ENCODE measurements at regions not wholly inside any gene's neighbourhood (a gene's known extent, or its start where the extent isn't known, plus 50 kb on each side); places are given as distances from the start of the nearest gene placed in this dataset.

DNA sequence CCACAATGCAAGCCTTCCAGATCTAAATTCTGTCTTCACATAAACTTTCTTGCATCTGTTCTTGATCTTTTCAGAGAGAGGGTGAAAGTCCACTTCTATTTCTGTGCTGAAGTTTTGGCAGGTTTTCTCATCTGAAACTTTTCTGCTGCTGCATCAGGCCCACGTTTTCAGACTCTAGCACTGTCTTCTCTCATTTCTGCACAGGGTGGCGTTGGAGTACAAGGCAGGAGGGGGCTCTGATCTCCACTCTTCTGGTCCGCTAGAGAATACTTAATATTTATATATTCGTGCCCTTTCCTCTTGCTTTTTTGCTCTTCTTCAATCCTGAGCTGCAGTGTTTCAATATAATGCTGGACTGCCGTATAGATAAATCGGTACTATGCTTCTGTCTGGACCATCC lies 204.0 kb upstream of the PRDM9 start:
- TF ChIP-seq, protein P1, sequence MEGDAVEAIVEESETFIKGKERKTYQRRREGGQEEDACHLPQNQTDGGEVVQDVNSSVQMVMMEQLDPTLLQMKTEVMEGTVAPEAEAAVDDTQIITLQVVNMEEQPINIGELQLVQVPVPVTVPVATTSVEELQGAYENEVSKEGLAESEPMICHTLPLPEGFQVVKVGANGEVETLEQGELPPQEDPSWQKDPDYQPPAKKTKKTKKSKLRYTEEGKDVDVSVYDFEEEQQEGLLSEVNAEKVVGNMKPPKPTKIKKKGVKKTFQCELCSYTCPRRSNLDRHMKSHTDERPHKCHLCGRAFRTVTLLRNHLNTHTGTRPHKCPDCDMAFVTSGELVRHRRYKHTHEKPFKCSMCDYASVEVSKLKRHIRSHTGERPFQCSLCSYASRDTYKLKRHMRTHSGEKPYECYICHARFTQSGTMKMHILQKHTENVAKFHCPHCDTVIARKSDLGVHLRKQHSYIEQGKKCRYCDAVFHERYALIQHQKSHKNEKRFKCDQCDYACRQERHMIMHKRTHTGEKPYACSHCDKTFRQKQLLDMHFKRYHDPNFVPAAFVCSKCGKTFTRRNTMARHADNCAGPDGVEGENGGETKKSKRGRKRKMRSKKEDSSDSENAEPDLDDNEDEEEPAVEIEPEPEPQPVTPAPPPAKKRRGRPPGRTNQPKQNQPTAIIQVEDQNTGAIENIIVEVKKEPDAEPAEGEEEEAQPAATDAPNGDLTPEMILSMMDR (conservative IDR thresholded peaks at IDR 0.05): no peak
- H3K27ac ChIP-seq: no peak overlapping the region

DNA sequence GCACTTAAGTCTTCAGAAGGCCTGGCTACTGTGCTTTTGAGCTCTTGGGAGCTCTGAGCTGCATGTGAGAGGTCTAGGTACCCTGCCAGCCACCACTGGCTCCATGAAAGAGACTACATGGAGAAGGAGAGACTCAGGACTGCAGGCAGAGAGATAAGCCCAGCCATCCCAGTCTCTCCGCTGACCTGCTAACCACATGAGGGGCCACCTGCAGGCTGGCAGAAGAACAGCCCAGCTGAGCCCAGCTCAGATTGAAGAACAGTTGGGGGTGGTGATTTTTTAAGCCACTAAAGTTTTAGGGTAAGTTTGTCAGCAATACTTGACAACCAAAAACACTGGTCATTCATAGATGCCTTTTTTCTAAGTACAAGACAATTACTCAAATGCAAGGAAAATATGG lies 205.0 kb upstream of the PRDM9 start:
- TF ChIP-seq, protein P1 (conservative IDR thresholded peaks at IDR 0.05): no peak
- H3K27ac ChIP-seq: no peak overlapping the region

DNA sequence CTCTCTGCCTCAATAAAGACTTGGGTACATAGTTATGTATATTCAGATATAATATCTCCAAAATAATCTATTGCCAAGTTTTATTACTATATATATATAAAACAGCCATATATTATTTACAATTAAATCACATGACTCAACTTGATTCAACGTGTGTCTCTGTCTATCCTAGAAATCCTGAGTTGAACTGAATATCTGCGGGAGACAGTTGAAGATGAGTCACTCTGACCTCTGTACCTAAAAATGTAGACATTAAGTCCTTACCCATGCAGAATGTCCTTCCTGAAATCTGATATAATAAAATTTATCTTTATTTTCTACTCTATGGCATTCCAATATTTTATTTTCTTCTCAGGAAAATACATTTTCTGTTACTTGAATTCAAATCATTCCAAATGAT lies 218.2 kb upstream of the PRDM9 start:
- H3K27ac ChIP-seq: no peak overlapping the region
- TF ChIP-seq, protein P1 (conservative IDR thresholded peaks at IDR 0.05): no peak

DNA sequence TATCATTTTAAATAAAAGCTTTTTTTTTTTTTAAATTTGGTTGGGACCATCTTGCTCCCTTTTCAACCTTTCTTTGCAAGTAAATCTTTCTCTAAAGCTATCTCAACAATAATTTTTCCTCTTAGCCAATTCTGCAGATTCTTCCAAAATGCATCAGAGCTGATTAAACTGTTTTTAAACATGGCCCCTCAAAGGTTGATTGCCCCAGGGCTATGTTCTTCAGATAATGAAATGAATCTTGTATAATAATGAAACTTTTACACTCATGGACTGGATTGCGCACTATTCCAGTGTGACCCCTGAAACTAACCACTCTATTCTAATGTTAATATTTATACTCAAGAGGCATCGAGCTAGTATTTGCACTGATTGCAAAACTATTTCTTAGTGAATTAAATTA lies 222.8 kb upstream of the PRDM9 start:
- H3K27ac ChIP-seq: no peak overlapping the region
- TF ChIP-seq, protein P1 (conservative IDR thresholded peaks at IDR 0.05): no peak

DNA sequence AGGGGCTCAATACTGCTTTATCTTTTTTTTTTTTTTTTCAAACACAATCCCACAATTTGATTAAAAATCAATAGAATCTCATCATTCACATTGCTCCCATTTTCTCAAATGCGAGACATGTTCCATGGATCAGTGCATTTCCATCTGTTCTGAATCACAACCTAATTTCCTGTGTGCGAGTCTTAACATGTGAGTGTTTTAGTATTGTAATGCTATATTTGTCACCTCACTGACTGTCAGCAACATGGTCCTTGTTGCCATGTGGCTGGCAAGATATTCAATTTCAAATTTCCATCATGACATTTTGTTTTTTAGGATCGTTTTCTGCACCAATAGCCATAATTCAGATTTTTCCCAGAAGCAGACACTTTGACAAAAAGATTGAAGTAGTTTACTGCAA lies 233.2 kb upstream of the PRDM9 start:
- H3K27ac ChIP-seq: no peak overlapping the region
- TF ChIP-seq, protein P1 (conservative IDR thresholded peaks at IDR 0.05): no peak

DNA sequence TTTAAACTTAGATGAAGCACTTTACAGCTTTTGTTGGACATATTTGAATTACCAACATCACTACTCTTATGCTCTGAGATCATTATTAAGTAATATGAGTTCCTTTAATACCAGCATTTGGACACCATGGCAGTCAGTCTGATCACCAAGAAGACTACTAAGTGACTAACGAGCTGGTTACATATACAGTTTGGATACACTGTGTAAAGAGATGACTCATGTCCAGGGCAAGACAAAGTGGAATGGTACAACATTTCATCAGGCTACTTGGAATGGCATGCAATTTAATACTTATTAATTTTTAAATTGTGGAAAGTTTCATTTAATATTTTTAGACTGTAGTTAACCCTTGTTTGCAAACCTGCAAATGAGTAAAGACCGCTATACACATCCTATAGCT lies 237.4 kb upstream of the PRDM9 start:
- TF ChIP-seq, protein P1 (conservative IDR thresholded peaks at IDR 0.05): no peak
- H3K27ac ChIP-seq: no peak overlapping the region

DNA sequence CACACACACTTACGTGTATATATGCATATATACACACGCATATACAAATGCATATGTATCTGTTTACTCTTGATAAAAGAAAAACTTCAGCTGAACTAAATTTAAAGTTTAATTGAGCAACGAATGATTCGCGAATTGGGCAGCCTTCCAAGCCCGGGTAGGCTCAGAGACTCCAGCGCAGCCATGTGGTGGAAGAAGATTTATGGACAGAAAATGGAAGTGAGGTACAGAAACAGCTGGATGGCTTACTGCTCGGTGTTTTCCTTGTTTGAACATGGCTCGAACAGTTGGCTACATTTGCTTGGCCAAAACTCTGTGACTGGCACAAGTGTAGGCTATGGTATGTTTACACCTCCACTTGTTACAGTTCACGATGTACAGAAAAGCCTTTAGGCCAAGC lies 239.3 kb upstream of the PRDM9 start:
- TF ChIP-seq, protein P1 (conservative IDR thresholded peaks at IDR 0.05): no peak
- no peak overlapping the region for H3K27ac ChIP-seq

DNA sequence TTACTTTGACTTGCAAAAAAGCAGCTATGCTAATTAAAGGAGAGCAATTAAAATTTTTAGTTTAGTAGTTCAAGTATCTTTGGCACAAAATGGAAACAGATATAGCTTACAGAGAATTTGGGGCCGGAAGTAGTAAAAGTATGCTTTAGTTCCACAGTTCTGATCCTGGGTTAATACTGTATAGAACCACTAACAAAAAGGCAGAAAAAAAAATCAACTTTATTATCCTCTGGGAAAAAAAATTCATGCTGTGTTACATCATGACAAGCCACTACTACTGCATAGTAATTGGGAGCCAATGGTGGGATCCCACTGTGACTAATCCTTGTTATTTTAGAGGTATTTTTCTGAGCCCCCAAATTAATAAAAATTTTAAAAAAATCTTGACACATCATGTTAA lies 246.8 kb upstream of the PRDM9 start:
- TF ChIP-seq, protein P1 (conservative IDR thresholded peaks at IDR 0.05): no peak
- H3K27ac ChIP-seq: no peak overlapping the region
